GM23248 (cell line): ENCODE measurements at regions not wholly inside any gene's neighbourhood (a gene's known extent, or its start where the extent isn't known, plus 50 kb on each side); places are given as distances from the start of the nearest gene placed in this dataset.

Source experiments
- EZH2 ChIP-seq: fragments of 200-600 bp; sonication (generic); IDR thresholded peaks from 2 replicates; pipeline ENCODE4 v1.6.1; 2018; ENCODE audit warnings: antibody characterized with exemption, mild to moderate bottlenecking; ENCODE audit not compliant: insufficient read depth, poor library complexity, severe bottlenecking
- EZH2phosphoT487 ChIP-seq: fragments of 200-600 bp; sonication (generic); IDR thresholded peaks from 2 replicates; pipeline ENCODE4 v1.6.1; 2018; ENCODE audit warnings: antibody characterized with exemption, moderate library complexity, mild to moderate bottlenecking, low read depth; ENCODE audit not compliant: insufficient read depth

- TF ChIP-seq EZH2 (no peak), EZH2phosphoT487 (no peak)
Observed at GRCh38 chr7:54956865-54957264, 62.0 kb upstream of the EGFR start.
